Keratinocyte (primary cell): ENCODE measurements at regions not wholly inside any gene's neighbourhood (a gene's known extent, or its start where the extent isn't known, plus 50 kb on each side); places are given as distances from the start of the nearest gene placed in this dataset.

ENCODE experiments used
- DNase-seq: peaks from one replicate; pipeline ENCODE4 v3.0.0-alpha.2; 2011; ENCODE audit warnings: low read depth, missing footprints, low spot score
- FAIRE-seq: peaks from 2 replicates; lab custom pipeline; 2011; peaks lifted over from hg19 to GRCh38; lab: Jason Lieb, UNC
- H2AFZ ChIP-seq: 2 replicates; pipeline ENCODE4 v1.6.0; 2012; ENCODE audit warnings: low read length, control low read depth, inconsistent platforms; ENCODE audit not compliant: control insufficient read depth
- H3K27ac ChIP-seq: 2 replicates; pipeline ENCODE4 v1.5.1; 2011; ENCODE audit warnings: low read length; ENCODE audit not compliant: control insufficient read depth, insufficient read depth
- H3K27me3 ChIP-seq: 3 replicates; pipeline ENCODE4 v1.6.0; 2011; ENCODE audit warnings: low read length; ENCODE audit not compliant: control insufficient read depth, insufficient read depth; ENCODE audit errors: extremely low read depth
- H3K36me3 ChIP-seq, 2 experiments: 2 replicates in 1 of 2; 3 replicates in 1 of 2; pipeline ENCODE4 v1.5.1; 2011; ENCODE audit warnings: low read length in 2 of 2, mild to moderate bottlenecking in 1 of 2; ENCODE audit not compliant: control insufficient read depth in 2 of 2, insufficient read depth in 2 of 2; ENCODE audit errors: extremely low read depth in 1 of 2
- H3K4me1 ChIP-seq: 3 replicates; pipeline ENCODE4 v1.5.1; 2011; ENCODE audit warnings: low read length; ENCODE audit not compliant: control insufficient read depth, insufficient read depth; ENCODE audit errors: extremely low read depth
- H3K4me2 ChIP-seq: 3 replicates; pipeline ENCODE4 v1.6.0; 2011; ENCODE audit warnings: low read depth, low read length; ENCODE audit not compliant: control insufficient read depth, insufficient read depth; ENCODE audit errors: extremely low read depth
- H3K4me3 ChIP-seq, 3 experiments: fragments of 200-600 bp in 1 of 3; sonication (generic) in 1 of 3; 2 replicates in 2 of 3; 3 replicates in 1 of 3; pipeline ENCODE4 v1.5.1; 2011 to 2016; ENCODE audit warnings: low read length in 3 of 3, mild to moderate bottlenecking in 3 of 3, control low read depth in 2 of 3, inconsistent platforms in 1 of 3, low read depth in 1 of 3, mixed read lengths in 1 of 3, mixed run types in 1 of 3, moderate library complexity in 1 of 3; ENCODE audit not compliant: control insufficient read depth in 2 of 3, insufficient read depth in 2 of 3; ENCODE audit errors: extremely low read depth in 1 of 3
- H3K79me2 ChIP-seq: 2 replicates; pipeline ENCODE4 v1.6.0; 2012; ENCODE audit warnings: low read length; ENCODE audit not compliant: control insufficient read depth, insufficient read depth
- H3K9ac ChIP-seq: 3 replicates; pipeline ENCODE4 v1.6.0; 2011; ENCODE audit warnings: low read length; ENCODE audit not compliant: control insufficient read depth, insufficient read depth; ENCODE audit errors: extremely low read depth
- H3K9me1 ChIP-seq: 3 replicates; pipeline ENCODE4 v1.6.0; 2011; ENCODE audit warnings: low read length; ENCODE audit not compliant: control insufficient read depth, insufficient read depth; ENCODE audit errors: extremely low read depth
- H3K9me3 ChIP-seq: 2 replicates; pipeline ENCODE4 v1.5.1; 2012; ENCODE audit warnings: low read depth, low read length; ENCODE audit not compliant: control insufficient read depth
- H4K20me1 ChIP-seq: 3 replicates; pipeline ENCODE4 v1.6.0; 2011; ENCODE audit warnings: low read length; ENCODE audit not compliant: control insufficient read depth, insufficient read depth; ENCODE audit errors: extremely low read depth
- CTCF ChIP-seq, 3 experiments: IDR thresholded peaks in 1 of 3; conservative IDR thresholded peaks in 1 of 3; optimal IDR thresholded peaks in 1 of 3; 2 replicates in 2 of 3; 3 replicates in 1 of 3; pipeline versions ENCODE3 to v1.5.1; 2011; ENCODE audit warnings: low read length in 3 of 3, mild to moderate bottlenecking in 3 of 3, moderate library complexity in 2 of 3, control low read depth in 1 of 3, inconsistent platforms in 1 of 3; ENCODE audit not compliant: insufficient read depth in 2 of 3; ENCODE audit errors: extremely low read depth in 1 of 3
- EZH2 ChIP-seq: IDR thresholded peaks from one replicate; pipeline ENCODE4 v1.6.1; 2012; ENCODE audit warnings: inconsistent platforms, mild to moderate bottlenecking, low read length, moderate library complexity
- dilution Hi-C: fragments of 300-500 bp; cut with MboI; formaldehyde crosslinking; loops from one replicate; pipeline ENCODE4 v1.7.0; 2020; ENCODE audit warnings: low sequenced_read_pairs; ENCODE audit not compliant: extremely low pct_ligation_motif_present

- peak; percentile 95 for FAIRE-seq
- Histone ChIP-seq H3K4me1 (peaks cover 30% of the 10 kb centered on the region), H3K9me1 (no peaks in the 10 kb centered on the region), H3K9ac (no peak overlapping the region), H3K4me2 (peak overlapping the region; percentile 38), H4K20me1 (no peaks in the 10 kb centered on the region), H2AFZ (peak overlapping the region; percentile 61), H3K27ac (peak overlapping the region; percentile 61), H3K9me3 (no peaks in the 10 kb centered on the region), H3K79me2 (no peaks in the 10 kb centered on the region), H3K27me3 (no peaks in the 10 kb centered on the region), H3K4me3 (no peak overlapping the region), H3K36me3 (no peaks in the 10 kb centered on the region)
- dilution Hi-C loops, result no loop called here
- TF ChIP-seq CTCF (optimal IDR thresholded peaks at IDR 0.05 in 1 of 3, IDR thresholded peaks at IDR 0.05 in 1 of 3, conservative IDR thresholded peaks at IDR 0.05 in 1 of 3; ENCODE audit: extremely low read depth in 1 of 3, insufficient read depth in 2 of 3, low read length in 3 of 3) (no peak), EZH2 (no peak)
- peak; percentile 23 for DNase-seq
Observed at GRCh38 chr7:54180796-54181195, 361.4 kb upstream of the VSTM2A start.

GRCh38 chr7:54183055-54183454 is 359.1 kb upstream of the VSTM2A start:
- H3K4me3 ChIP-seq, result no peak overlapping the region
- H3K27ac ChIP-seq, result no peak overlapping the region
- no peak for DNase-seq
- no peaks in the 10 kb centered on the region for H3K27me3 ChIP-seq
- no peak overlapping the region for H3K9ac ChIP-seq
- FAIRE-seq, result no peak
- dilution Hi-C loops, result no loop called here
- H2AFZ ChIP-seq, result no peak overlapping the region
- H3K79me2 ChIP-seq, result no peaks in the 10 kb centered on the region
- no peaks in the 10 kb centered on the region for H3K36me3 ChIP-seq
- H3K4me1 ChIP-seq, result peaks cover 30% of the 10 kb centered on the region
- TF ChIP-seq CTCF (optimal IDR thresholded peaks at IDR 0.05 in 1 of 3, IDR thresholded peaks at IDR 0.05 in 1 of 3, conservative IDR thresholded peaks at IDR 0.05 in 1 of 3; ENCODE audit: extremely low read depth in 1 of 3, insufficient read depth in 2 of 3, low read length in 3 of 3) (no peak), EZH2 (no peak)
- no peak overlapping the region for H3K4me2 ChIP-seq
- H3K9me3 ChIP-seq, result no peaks in the 10 kb centered on the region
- H4K20me1 ChIP-seq, result no peaks in the 10 kb centered on the region
- H3K9me1 ChIP-seq, result no peaks in the 10 kb centered on the region
